DOHH2 (cell line): ENCODE measurements at regions not wholly inside any gene's neighbourhood (a gene's known extent, or its start where the extent isn't known, plus 50 kb on each side); places are given as distances from the start of the nearest gene placed in this dataset.

ENCODE experiments used
- H3F3A ChIP-seq: fragments of 200-600 bp; sonication (generic), shearing (Covaris generic); 2 replicates; pipeline ENCODE4 v1.6.0; 2016; ENCODE audit warnings: antibody characterized with exemption, mild to moderate bottlenecking; ENCODE audit not compliant: control insufficient read depth, insufficient read depth
- H3K27ac ChIP-seq: fragments of 200-600 bp; sonication (generic); 2 replicates; pipeline ENCODE4 v1.5.1; 2014; ENCODE audit warnings: low read depth, mild to moderate bottlenecking, low read length, moderate library complexity
- H3K27me3 ChIP-seq: fragments of 200-600 bp; sonication (generic); 2 replicates; pipeline ENCODE4 v1.6.1; 2014; ENCODE audit warnings: mild to moderate bottlenecking, low read length, mixed read lengths; ENCODE audit not compliant: control insufficient read depth
- H3K36me3 ChIP-seq: fragments of 200-600 bp; sonication (generic); 2 replicates; pipeline ENCODE4 v1.6.1; 2014; ENCODE audit warnings: mild to moderate bottlenecking, low read length, moderate library complexity, mixed read lengths; ENCODE audit not compliant: control insufficient read depth
- H3K4me1 ChIP-seq: fragments of 200-600 bp; sonication (generic); 2 replicates; pipeline ENCODE4 v1.6.1; 2014; ENCODE audit warnings: mild to moderate bottlenecking, low read length, mixed read lengths; ENCODE audit not compliant: control insufficient read depth
- H3K4me2 ChIP-seq: fragments of 200-600 bp; sonication (generic); 2 replicates; pipeline ENCODE4 v1.6.0; 2014; ENCODE audit warnings: mild to moderate bottlenecking, low read length, moderate library complexity
- H3K4me3 ChIP-seq: fragments of 200-600 bp; sonication (generic); 2 replicates; pipeline ENCODE4 v1.5.1; 2014; ENCODE audit warnings: mild to moderate bottlenecking, low read length, mixed read lengths
- H3K79me2 ChIP-seq: fragments of 200-600 bp; sonication (generic); 2 replicates; pipeline ENCODE4 v1.6.1; 2014; ENCODE audit warnings: mild to moderate bottlenecking, low read length, mixed read lengths; ENCODE audit not compliant: control insufficient read depth
- H3K9me2 ChIP-seq: fragments of 200-600 bp; sonication (generic); replicated peaks from 2 replicates; pipeline ENCODE4 v1.6.1; 2014; ENCODE audit warnings: mild to moderate bottlenecking, low read length, mixed read lengths; ENCODE audit not compliant: control insufficient read depth
- H3K9me3 ChIP-seq: fragments of 200-600 bp; sonication (generic); 2 replicates; pipeline ENCODE4 v1.6.1; 2014; ENCODE audit warnings: antibody characterized with exemption, low read length, mixed read lengths; ENCODE audit not compliant: control insufficient read depth, insufficient read depth
- H4K20me1 ChIP-seq: fragments of 200-600 bp; sonication (generic); 2 replicates; pipeline ENCODE4 v1.6.0; 2014; ENCODE audit warnings: low read depth, mild to moderate bottlenecking, antibody characterized with exemption, low read length, moderate library complexity; ENCODE audit not compliant: control insufficient read depth, insufficient read depth
- EZH2phosphoT487 ChIP-seq: fragments of 200-600 bp; sonication (generic); IDR thresholded peaks from 2 replicates; pipeline ENCODE4 v1.6.1; 2017; ENCODE audit warnings: borderline replicate concordance, mild to moderate bottlenecking, antibody characterized with exemption, low read length, moderate library complexity, mixed read lengths
- TF ChIP-seq, protein P1 (sequence below): fragments of 200-600 bp; sonication (generic); IDR thresholded peaks from one replicate; pipeline ENCODE4 v1.5.1; 2014; ENCODE audit warnings: antibody characterized with exemption, mild to moderate bottlenecking, low read depth, low read length; ENCODE audit not compliant: poor library complexity, severe bottlenecking

DNA sequence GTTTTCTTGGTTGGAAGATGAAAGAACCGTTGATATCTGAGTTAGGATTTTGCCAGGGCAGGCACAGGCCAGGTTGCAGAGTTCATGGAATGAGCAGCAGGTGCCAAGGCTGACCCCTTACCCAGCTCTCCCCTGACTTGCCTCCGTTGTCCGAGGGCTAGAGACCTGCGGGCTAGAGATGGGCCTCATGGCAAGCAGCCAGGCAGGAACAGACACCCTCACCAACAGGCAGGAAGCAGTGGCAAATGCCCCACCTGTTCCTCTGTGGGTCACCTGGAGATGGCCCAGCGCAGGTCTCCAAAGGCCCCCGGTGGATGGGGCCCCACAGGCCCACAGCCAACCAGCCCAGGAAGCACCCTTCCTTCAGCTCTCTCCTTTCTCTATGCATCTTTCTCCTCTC lies 186.7 kb upstream of the PMEPA1 start:
- Histone ChIP-seq H3K4me3 (no peak overlapping the region), H3K27ac (no peak overlapping the region), H4K20me1 (no peaks in the 10 kb centered on the region), H3K4me2 (no peak overlapping the region), H3K79me2 (no peaks in the 10 kb centered on the region), H3K9me2 (no peaks in the 10 kb centered on the region), H3K36me3 (no peaks in the 10 kb centered on the region), H3K9me3 (no peaks in the 10 kb centered on the region), H3F3A (no peaks in the 10 kb centered on the region), H3K27me3 (peaks cover 3% of the 10 kb centered on the region; the same call in 1 of the 2 replicates), H3K4me1 (no peaks in the 10 kb centered on the region)
- TF ChIP-seq EZH2phosphoT487 = no peak
- TF ChIP-seq, protein P1, sequence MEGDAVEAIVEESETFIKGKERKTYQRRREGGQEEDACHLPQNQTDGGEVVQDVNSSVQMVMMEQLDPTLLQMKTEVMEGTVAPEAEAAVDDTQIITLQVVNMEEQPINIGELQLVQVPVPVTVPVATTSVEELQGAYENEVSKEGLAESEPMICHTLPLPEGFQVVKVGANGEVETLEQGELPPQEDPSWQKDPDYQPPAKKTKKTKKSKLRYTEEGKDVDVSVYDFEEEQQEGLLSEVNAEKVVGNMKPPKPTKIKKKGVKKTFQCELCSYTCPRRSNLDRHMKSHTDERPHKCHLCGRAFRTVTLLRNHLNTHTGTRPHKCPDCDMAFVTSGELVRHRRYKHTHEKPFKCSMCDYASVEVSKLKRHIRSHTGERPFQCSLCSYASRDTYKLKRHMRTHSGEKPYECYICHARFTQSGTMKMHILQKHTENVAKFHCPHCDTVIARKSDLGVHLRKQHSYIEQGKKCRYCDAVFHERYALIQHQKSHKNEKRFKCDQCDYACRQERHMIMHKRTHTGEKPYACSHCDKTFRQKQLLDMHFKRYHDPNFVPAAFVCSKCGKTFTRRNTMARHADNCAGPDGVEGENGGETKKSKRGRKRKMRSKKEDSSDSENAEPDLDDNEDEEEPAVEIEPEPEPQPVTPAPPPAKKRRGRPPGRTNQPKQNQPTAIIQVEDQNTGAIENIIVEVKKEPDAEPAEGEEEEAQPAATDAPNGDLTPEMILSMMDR = no peak

DNA sequence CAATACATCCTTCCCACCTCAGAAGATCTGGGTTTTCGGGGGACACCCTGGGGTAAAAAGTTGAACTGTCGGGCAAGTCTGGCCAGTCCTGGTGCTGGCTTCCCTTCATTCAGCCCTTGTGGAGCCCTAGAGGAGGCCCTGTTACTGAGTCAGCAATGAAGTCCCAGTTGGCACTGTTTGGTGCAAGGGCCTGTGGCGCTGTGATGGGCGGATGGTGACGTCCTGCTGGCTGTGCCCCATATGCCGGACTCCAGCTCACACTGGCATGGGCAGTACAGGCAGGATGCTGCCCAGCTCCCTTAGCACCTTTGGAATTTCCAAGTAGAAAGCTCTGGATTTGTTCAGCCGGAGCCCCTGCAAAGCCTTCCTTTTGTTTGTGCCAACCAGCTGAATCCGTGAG lies 186.2 kb upstream of the PMEPA1 start:
- Histone ChIP-seq H4K20me1 (no peaks in the 10 kb centered on the region), H3K4me3 (no peak overlapping the region), H3K27ac (no peak overlapping the region), H3F3A (no peaks in the 10 kb centered on the region), H3K79me2 (no peaks in the 10 kb centered on the region), H3K9me2 (no peaks in the 10 kb centered on the region), H3K4me1 (no peaks in the 10 kb centered on the region), H3K9me3 (no peaks in the 10 kb centered on the region), H3K4me2 (no peak overlapping the region), H3K36me3 (no peaks in the 10 kb centered on the region), H3K27me3 (0 out of 2 replicates have a peak, but pooled peaks cover 3% of the 10 kb centered on the region)
- TF ChIP-seq, protein P1 = no peak
- TF ChIP-seq EZH2phosphoT487 = no peak

DNA sequence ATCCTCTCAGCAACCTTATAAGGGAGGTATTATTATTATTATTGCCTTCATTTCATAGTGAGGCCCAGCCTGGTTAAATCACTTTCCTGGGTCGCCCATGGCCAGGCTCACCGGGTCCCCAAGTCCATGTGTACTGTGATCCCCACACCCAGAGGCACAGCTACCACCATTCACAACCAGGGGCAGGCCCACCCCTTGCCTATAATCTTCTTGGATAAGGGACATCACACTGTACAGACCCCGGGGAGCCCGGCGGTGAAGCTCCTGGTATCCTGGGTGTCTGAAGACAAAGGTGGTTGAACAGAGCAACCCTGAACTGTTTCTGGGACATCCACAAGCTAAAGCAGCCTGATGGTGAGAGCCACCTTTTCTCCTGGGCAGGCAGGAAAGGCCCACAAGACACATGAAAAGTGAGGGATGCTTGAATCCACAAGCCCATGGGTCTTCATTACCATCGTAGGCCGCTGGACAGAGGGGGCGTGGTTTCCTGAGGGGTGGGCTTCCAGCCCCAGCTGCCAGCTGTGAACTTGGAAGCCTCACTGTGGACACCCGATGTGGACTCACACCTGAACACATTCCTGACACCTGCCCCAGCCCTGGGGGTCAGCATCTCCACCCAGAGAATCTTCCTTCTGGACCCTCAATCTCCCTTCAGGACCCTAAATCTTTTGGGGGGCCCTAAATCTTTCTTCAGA lies 185.5 kb upstream of the PMEPA1 start:
- Histone ChIP-seq H3K9me3 (no peaks in the 10 kb centered on the region), H3K79me2 (no peaks in the 10 kb centered on the region), H3K4me2 (no peak overlapping the region), H3K27me3 (0 out of 2 replicates have a peak, but pooled peaks cover 3% of the 10 kb centered on the region), H4K20me1 (no peaks in the 10 kb centered on the region), H3K9me2 (no peaks in the 10 kb centered on the region), H3K4me3 (no peak overlapping the region), H3K4me1 (no peaks in the 10 kb centered on the region), H3F3A (no peaks in the 10 kb centered on the region), H3K36me3 (no peaks in the 10 kb centered on the region), H3K27ac (no peak overlapping the region)
- TF ChIP-seq, protein P1 = no peak
- no peak for TF ChIP-seq EZH2phosphoT487
